CD8-positive, alpha-beta memory T cell (primary cell): ENCODE measurements at regions not wholly inside any gene's neighbourhood (a gene's known extent, or its start where the extent isn't known, plus 50 kb on each side); places are given as distances from the start of the nearest gene placed in this dataset.
"Not testable (repeated sequence)": the region's sequence is repeated elsewhere in the genome, so short reads cannot be mapped to it uniquely, and the experiment has no call there.

ENCODE experiments used
- CTCF ChIA-PET: fragments of 350-600 bp; sonication (Branson Sonifier 250); formaldehyde crosslinking; loops from one replicate; lab custom pipeline; 2021; ENCODE audit warnings: antibody characterized with exemption; lab: Charles Lee
- POLR2A ChIA-PET: fragments of 350-600 bp; sonication (Branson Sonifier 250); formaldehyde crosslinking; loops from one replicate; lab custom pipeline; 2021; ENCODE audit warnings: antibody characterized with exemption; lab: Charles Lee
- DNase-seq, 5 donors: peaks; one replicate each; pipeline versions ENCODE4 v3.0.0 to v3.0.0-alpha.2; 2020 to 2022; ENCODE audit warnings: mixed read lengths in 1 of 5
- H3K27ac ChIP-seq: one replicate; pipeline ENCODE4 v1.7.0; 2013; ENCODE audit warnings: low read depth, mild to moderate bottlenecking, low read length, moderate library complexity
- H3K27me3 ChIP-seq: 2 replicates; pipeline ENCODE4 v1.7.0; 2013; ENCODE audit warnings: low read length, mild to moderate bottlenecking; ENCODE audit not compliant: insufficient read depth, poor library complexity, severe bottlenecking
- H3K36me3 ChIP-seq: 2 replicates; pipeline ENCODE4 v1.7.0; 2013; ENCODE audit warnings: mild to moderate bottlenecking, low read length, moderate library complexity; ENCODE audit not compliant: insufficient read depth
- H3K4me1 ChIP-seq: 2 replicates; pipeline ENCODE4 v1.7.0; 2013; ENCODE audit warnings: mild to moderate bottlenecking, low read length, moderate library complexity; ENCODE audit not compliant: insufficient read depth
- H3K4me3 ChIP-seq: 2 replicates; pipeline ENCODE4 v1.7.0; 2013; ENCODE audit warnings: mild to moderate bottlenecking, low read length
- H3K9me3 ChIP-seq: 2 replicates; pipeline ENCODE4 v1.7.0; 2013; ENCODE audit warnings: mild to moderate bottlenecking, low read length
- H3K27ac Mint-ChIP-seq, 8 donors: one replicate each; pipeline ENCODE4 v1.8.0; 2020 to 2021; ENCODE audit warnings: mixed read lengths in 8 of 8, mild to moderate bottlenecking in 6 of 8, inconsistent platforms in 3 of 8, moderate library complexity in 3 of 8
- H3K27me3 Mint-ChIP-seq, 2 donors: one replicate each; pipeline ENCODE4 v1.8.0; 2020 to 2021; ENCODE audit warnings: mixed read lengths in 2 of 2, mild to moderate bottlenecking in 1 of 2, moderate library complexity in 1 of 2
- H3K36me3 Mint-ChIP-seq, 3 donors: one replicate each; pipeline ENCODE4 v1.8.0; 2020 to 2021; ENCODE audit warnings: mixed read lengths in 3 of 3, inconsistent platforms in 1 of 3, mild to moderate bottlenecking in 1 of 3
- H3K4me1 Mint-ChIP-seq, 3 donors: one replicate each; pipeline ENCODE4 v1.8.0; 2020 to 2021; ENCODE audit warnings: mixed read lengths in 3 of 3, inconsistent platforms in 1 of 3, mild to moderate bottlenecking in 1 of 3
- H3K4me3 Mint-ChIP-seq, 7 donors: one replicate each; pipeline ENCODE4 v1.8.0; 2020 to 2021; ENCODE audit warnings: mixed read lengths in 7 of 7, mild to moderate bottlenecking in 6 of 7, moderate library complexity in 4 of 7, inconsistent platforms in 2 of 7
- H3K9me3 Mint-ChIP-seq, 5 donors: one replicate each; pipeline ENCODE4 v1.8.0; 2020 to 2022; ENCODE audit warnings: mixed read lengths in 5 of 5, mild to moderate bottlenecking in 3 of 5, moderate library complexity in 2 of 5, inconsistent platforms in 1 of 5

DNA sequence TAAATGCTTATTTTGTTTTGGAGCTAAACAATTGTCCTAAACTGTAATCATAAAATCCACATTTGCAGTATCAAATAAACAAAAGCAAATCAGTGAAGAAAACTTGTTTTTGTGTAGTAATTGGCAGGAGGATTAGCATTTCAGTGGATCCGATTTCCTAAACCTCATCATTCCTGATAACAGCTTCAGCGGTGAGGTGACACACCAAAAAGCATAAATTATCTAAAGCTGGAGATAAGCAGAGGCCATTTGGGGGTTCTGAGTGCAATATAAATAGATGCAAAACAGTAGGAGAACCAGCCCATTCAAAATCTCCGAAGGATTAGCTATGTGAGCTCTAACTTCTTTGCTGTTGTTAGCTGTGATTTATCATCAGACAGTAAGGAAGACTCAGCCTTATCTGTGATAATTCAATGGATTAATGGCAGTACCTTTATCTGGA lies 235.8 kb downstream of the EPHA7 start:
- no peaks in the 10 kb centered on the region for H3K4me1 ChIP-seq
- ChIA-PET CTCF (no interaction called here), POLR2A (no interaction called here)
- no peak overlapping the region for H3K4me3 ChIP-seq
- Mint-ChIP-seq H3K27me3 (no peaks in the 10 kb centered on the region), H3K4me3 (no peak overlapping the region), H3K36me3 (no peaks in the 10 kb centered on the region), H3K9me3 (peaks cover 0 to 10% (median 0%) of the 10 kb centered on the region in 5 donors), H3K27ac (no peak overlapping the region), H3K4me1 (no peaks in the 10 kb centered on the region)
- no peaks in the 10 kb centered on the region for H3K27me3 ChIP-seq
- no peak overlapping the region for H3K27ac ChIP-seq
- DNase-seq: no peak
- H3K36me3 ChIP-seq: no peaks in the 10 kb centered on the region
- no peaks in the 10 kb centered on the region for H3K9me3 ChIP-seq

DNA sequence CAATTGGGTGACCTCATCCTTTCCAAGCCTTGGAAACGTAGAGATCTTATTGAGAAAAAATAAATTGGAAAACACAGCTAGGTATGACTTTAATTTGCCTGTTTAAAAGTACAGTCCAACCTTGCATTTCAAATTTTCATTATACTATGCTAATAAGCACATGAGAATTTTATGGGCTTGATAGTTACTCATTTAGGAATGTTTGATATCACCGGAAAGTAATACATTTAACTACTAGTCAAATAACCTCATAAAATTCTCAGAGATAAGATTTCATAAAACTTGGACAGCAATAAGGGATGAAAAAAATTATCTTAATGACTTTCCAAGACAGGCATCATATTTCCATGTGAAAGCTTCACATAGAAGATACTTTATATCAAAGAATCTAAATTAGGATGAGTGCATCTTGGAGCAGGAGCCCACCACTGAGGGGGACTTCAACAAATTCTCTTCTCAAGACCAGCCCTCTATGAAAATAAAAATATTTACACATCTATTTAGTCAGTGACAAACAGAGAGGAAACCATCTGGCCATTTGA lies 236.3 kb downstream of the EPHA7 start:
- H3K4me3 ChIP-seq: no peak overlapping the region
- H3K27me3 ChIP-seq: no peaks in the 10 kb centered on the region
- no peaks in the 10 kb centered on the region for H3K36me3 ChIP-seq
- no peak for DNase-seq
- Mint-ChIP-seq H3K4me3 (no peak overlapping the region), H3K4me1 (no peaks in the 10 kb centered on the region), H3K9me3 (peaks cover 0 to 10% (median under 1%) of the 10 kb centered on the region in 5 donors), H3K27me3 (no peaks in the 10 kb centered on the region), H3K36me3 (no peaks in the 10 kb centered on the region), H3K27ac (no peak overlapping the region)
- CTCF ChIA-PET: no interaction called here
- POLR2A ChIA-PET: no interaction called here
- H3K4me1 ChIP-seq: no peaks in the 10 kb centered on the region
- H3K27ac ChIP-seq: no peak overlapping the region
- no peaks in the 10 kb centered on the region for H3K9me3 ChIP-seq

DNA sequence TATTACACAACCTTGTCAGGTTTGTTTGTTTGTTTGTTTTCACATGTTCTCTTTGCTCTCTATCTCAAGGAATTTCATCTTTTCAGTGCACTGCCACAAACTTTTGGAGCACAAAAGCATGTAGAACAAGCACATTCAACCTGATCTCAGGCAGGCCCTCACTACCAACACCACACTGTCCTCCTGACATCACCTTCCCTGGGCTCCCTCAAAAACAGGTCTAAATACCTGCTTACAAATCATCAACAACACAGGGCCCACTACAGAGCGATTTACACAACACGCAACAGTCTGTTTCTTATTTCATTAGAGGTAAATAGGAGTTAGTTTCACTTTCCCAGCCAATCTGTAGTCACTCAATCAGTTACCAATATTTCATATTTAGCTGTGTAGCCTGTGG lies 241.4 kb downstream of the EPHA7 start:
- no peaks in the 10 kb centered on the region for H3K4me1 Mint-ChIP-seq
- no peak overlapping the region for H3K4me3 Mint-ChIP-seq
- Histone ChIP-seq H3K27ac (no peak overlapping the region), H3K4me1 (no peaks in the 10 kb centered on the region), H3K4me3 (no peak overlapping the region), H3K9me3 (no peaks in the 10 kb centered on the region), H3K36me3 (no peaks in the 10 kb centered on the region), H3K27me3 (no peaks in the 10 kb centered on the region)
- ChIA-PET CTCF (no interaction called here), POLR2A (no interaction called here)
- H3K27ac Mint-ChIP-seq: no peak overlapping the region
- H3K27me3 Mint-ChIP-seq: no peaks in the 10 kb centered on the region
- peaks cover 0 to 23% (median 6%) of the 10 kb centered on the region in 5 donors for H3K9me3 Mint-ChIP-seq
- no peak for DNase-seq
- H3K36me3 Mint-ChIP-seq: no peaks in the 10 kb centered on the region

DNA sequence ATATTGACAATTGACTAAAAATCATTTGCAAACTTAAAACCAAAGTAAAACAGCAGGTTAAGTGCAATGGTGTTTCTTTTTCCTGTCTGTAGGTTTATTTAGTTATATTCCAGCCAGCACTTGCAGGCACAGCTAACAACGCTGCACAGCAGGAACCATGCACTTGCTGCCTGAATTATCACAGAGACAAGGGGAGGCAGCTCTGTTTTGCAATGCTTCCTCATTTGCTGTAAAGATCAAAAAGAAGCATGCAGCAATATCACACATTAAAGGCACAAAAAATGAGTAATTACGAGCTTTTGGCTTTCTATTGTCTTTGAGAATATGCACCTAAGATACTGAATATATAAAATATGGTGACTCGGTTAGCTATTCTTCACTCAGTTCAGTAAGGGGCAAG lies 241.9 kb downstream of the EPHA7 start:
- no peak for DNase-seq
- H3K27ac Mint-ChIP-seq: no peak overlapping the region
- Histone ChIP-seq H3K27me3 (no peaks in the 10 kb centered on the region), H3K27ac (no peak overlapping the region), H3K9me3 (no peaks in the 10 kb centered on the region), H3K4me1 (no peaks in the 10 kb centered on the region), H3K4me3 (no peak overlapping the region), H3K36me3 (no peaks in the 10 kb centered on the region)
- ChIA-PET POLR2A (no interaction called here), CTCF (no interaction called here)
- no peaks in the 10 kb centered on the region for H3K4me1 Mint-ChIP-seq
- H3K36me3 Mint-ChIP-seq: no peaks in the 10 kb centered on the region
- H3K9me3 Mint-ChIP-seq: peaks cover 0 to 26% (median 7%) of the 10 kb centered on the region in 5 donors
- H3K27me3 Mint-ChIP-seq: no peaks in the 10 kb centered on the region
- no peak overlapping the region for H3K4me3 Mint-ChIP-seq

DNA sequence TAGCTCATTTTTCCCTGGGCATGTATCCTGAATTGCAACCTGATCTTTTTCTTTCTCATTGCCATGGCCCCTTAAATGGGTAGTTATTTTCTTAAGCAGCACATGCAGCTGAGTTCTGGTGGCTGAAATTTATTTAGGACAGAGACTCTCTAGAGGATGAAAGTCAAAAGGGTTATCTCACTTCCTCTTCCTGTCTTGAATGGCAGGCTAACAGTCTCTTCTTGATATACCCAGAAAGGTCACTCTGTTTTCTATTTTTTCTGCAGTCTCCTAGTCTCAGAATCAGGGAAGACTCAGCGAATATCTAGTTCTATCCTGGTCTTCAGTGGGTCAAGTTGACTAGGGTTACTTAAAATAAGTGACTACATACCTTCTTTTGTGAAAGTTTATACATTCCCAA lies 243.3 kb downstream of the EPHA7 start:
- H3K27ac Mint-ChIP-seq: no peak overlapping the region
- POLR2A ChIA-PET: no interaction called here
- H3K4me3 Mint-ChIP-seq: no peak overlapping the region
- H3K4me1 Mint-ChIP-seq: no peaks in the 10 kb centered on the region
- Histone ChIP-seq H3K36me3 (no peaks in the 10 kb centered on the region), H3K4me1 (no peaks in the 10 kb centered on the region), H3K9me3 (no peaks in the 10 kb centered on the region), H3K27ac (no peak overlapping the region), H3K4me3 (no peak overlapping the region), H3K27me3 (no peaks in the 10 kb centered on the region)
- CTCF ChIA-PET: no interaction called here
- no peaks in the 10 kb centered on the region for H3K36me3 Mint-ChIP-seq
- no peak for DNase-seq
- H3K9me3 Mint-ChIP-seq: peaks cover 0 to 31% (median 7%) of the 10 kb centered on the region in 5 donors
- no peaks in the 10 kb centered on the region for H3K27me3 Mint-ChIP-seq

DNA sequence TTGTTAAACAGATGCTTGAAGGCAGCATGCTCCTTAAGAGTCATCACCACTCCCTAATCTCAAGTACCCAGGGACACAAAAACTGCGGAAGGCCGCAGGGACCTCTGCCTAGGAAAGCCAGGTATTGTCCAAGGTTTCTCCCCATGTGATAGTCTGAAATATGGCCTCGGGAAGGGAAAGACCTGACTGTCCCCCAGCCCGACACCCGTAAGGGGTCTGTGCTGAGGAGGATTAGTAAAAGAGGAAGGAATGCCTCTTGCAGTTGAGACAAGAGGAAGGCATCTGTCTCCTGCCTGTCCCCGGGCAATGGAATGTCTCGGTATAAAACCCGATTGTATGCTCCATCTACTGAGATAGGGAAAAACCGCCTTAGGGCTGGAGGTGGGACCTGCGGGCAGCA lies 245.8 kb downstream of the EPHA7 start:
- CTCF ChIA-PET, H3K36me3 Mint-ChIP-seq, H3K4me3 ChIP-seq, DNase-seq, H3K4me1 Mint-ChIP-seq, H3K27ac Mint-ChIP-seq, H3K27me3 ChIP-seq, H3K4me3 Mint-ChIP-seq, H3K4me1 ChIP-seq, H3K27ac ChIP-seq, H3K27me3 Mint-ChIP-seq, H3K36me3 ChIP-seq, POLR2A ChIA-PET, H3K9me3 ChIP-seq: not testable (repeated sequence)
- H3K9me3 Mint-ChIP-seq: peaks cover 0 to 21% (median 7%) of the 10 kb centered on the region in 5 donors

DNA sequence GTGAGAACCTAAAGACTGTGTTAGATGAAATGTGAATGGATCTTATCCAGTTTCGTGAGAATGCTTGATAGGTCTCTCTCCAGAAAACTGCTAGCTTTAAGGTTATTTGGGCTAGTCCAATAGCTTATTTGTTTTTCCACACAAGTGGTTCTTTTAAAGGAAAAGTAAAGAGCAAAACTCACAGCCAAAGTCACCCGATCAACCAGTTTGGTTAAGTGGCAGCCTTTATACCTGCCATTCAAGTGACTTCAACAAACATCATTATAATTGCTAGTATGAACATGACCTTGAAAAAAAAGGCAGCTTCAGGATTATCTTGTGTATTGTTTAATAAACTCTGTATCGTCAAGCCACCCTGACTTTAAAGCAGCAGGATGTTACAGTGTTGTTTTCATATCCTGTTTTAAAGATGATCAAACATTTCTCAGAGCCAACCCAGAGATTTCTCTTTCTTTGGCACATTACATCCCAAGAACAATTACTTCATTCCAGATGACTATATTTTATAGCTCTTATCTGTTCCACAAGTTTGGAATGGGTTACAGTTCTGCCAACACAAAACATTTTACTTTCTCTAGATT lies 253.4 kb downstream of the EPHA7 start:
- no peaks in the 10 kb centered on the region for H3K27me3 Mint-ChIP-seq
- H3K36me3 Mint-ChIP-seq: no peaks in the 10 kb centered on the region
- peaks cover 0 to 15% (median 8%) of the 10 kb centered on the region in 5 donors for H3K9me3 Mint-ChIP-seq
- H3K4me3 Mint-ChIP-seq: no peak overlapping the region
- CTCF ChIA-PET: no interaction called here
- no peaks in the 10 kb centered on the region for H3K4me1 ChIP-seq
- no peaks in the 10 kb centered on the region for H3K36me3 ChIP-seq
- POLR2A ChIA-PET: no interaction called here
- no peak overlapping the region for H3K27ac Mint-ChIP-seq
- H3K4me1 Mint-ChIP-seq: no peaks in the 10 kb centered on the region
- H3K4me3 ChIP-seq: no peak overlapping the region
- H3K9me3 ChIP-seq: no peaks in the 10 kb centered on the region
- H3K27ac ChIP-seq: no peak overlapping the region
- no peaks in the 10 kb centered on the region for H3K27me3 ChIP-seq
- no peak for DNase-seq

DNA sequence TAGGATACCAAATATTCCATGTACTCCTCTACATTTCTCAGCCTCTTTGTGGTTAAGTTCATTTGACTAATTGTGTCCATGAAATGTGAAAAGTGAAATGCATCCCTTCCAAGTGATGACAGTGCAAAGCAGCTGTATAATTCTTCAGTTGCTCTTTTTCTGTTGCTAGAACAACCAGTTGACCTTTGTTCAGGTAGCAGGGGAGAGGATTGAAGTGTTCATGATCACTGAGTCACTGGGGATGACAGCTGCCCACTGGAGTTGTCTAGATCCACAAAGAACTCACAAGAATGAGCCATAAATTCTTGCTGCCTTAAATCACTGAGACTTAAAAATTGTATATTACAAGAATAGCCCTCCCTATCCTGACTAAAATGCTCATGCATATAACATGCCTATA lies 254.6 kb downstream of the EPHA7 start:
- POLR2A ChIA-PET: no interaction called here
- Mint-ChIP-seq H3K4me3 (no peak overlapping the region), H3K9me3 (peaks cover 0 to 19% (median 8%) of the 10 kb centered on the region in 5 donors), H3K27me3 (no peaks in the 10 kb centered on the region), H3K36me3 (no peaks in the 10 kb centered on the region), H3K4me1 (no peaks in the 10 kb centered on the region), H3K27ac (no peak overlapping the region)
- Histone ChIP-seq H3K36me3 (no peaks in the 10 kb centered on the region), H3K27me3 (no peaks in the 10 kb centered on the region), H3K27ac (no peak overlapping the region), H3K4me3 (no peak overlapping the region), H3K9me3 (no peaks in the 10 kb centered on the region), H3K4me1 (no peaks in the 10 kb centered on the region)
- no peak for DNase-seq
- CTCF ChIA-PET: no interaction called here
